OCI-LY7 (cell line): ENCODE measurements at regions not wholly inside any gene's neighbourhood (a gene's known extent, or its start where the extent isn't known, plus 50 kb on each side); places are given as distances from the start of the nearest gene placed in this dataset.

Experiments
- BruUV-seq: library from RNA; stranded (reverse); fragments of 400-500 nt; replicated peaks from 2 replicates; lab custom pipeline; 2021; lab: Mats Ljungman, UMichigan
- CTCF ChIA-PET: fragments of 300-600 bp; sonication (Branson Sonifier 250); formaldehyde crosslinking; loops from one replicate; lab custom pipeline; 2022; ENCODE audit warnings: antibody characterized with exemption; ENCODE audit not compliant: unreplicated experiment; lab: Charles Lee
- POLR2A ChIA-PET: fragments of 300-600 bp; sonication (Branson Sonifier 250); formaldehyde crosslinking; loops from one replicate; lab custom pipeline; 2022; ENCODE audit warnings: antibody characterized with exemption; lab: Charles Lee
- DNase-seq: peaks from one replicate; pipeline ENCODE4 v3.0.0-alpha.2; 2015; ENCODE audit warnings: low spot score
- H2AFZ ChIP-seq: fragments of 200-600 bp; sonication (generic), shearing (Covaris generic); 2 replicates; pipeline ENCODE4 v1.6.1; 2014; ENCODE audit warnings: mild to moderate bottlenecking, antibody characterized with exemption, low read length, moderate library complexity
- H3K27ac ChIP-seq: fragments of 200-600 bp; sonication (generic); 2 replicates; pipeline ENCODE4 v1.5.1; 2014; ENCODE audit warnings: mixed run types, low read depth, mild to moderate bottlenecking, moderate library complexity, low read length, inconsistent platforms; ENCODE audit not compliant: poor library complexity, severe bottlenecking
- H3K36me3 ChIP-seq: fragments of 200-600 bp; sonication (generic); 2 replicates; pipeline ENCODE4 v1.6.1; 2014; ENCODE audit warnings: mild to moderate bottlenecking, antibody characterized with exemption, low read length, moderate library complexity, mixed read lengths; ENCODE audit not compliant: insufficient read depth
- H3K4me1 ChIP-seq: fragments of 200-600 bp; sonication (generic); 2 replicates; pipeline ENCODE4 v1.5.1; 2014; ENCODE audit warnings: mild to moderate bottlenecking, low read length; ENCODE audit not compliant: insufficient read depth, poor library complexity, severe bottlenecking
- H3K4me2 ChIP-seq: fragments of 200-600 bp; sonication (generic); 2 replicates; pipeline ENCODE4 v1.6.1; 2014; ENCODE audit warnings: mild to moderate bottlenecking, low read length
- H3K4me3 ChIP-seq: fragments of 200-600 bp; sonication (generic); 2 replicates; pipeline ENCODE4 v1.5.1; 2014; ENCODE audit warnings: mild to moderate bottlenecking, low read depth, low read length; ENCODE audit not compliant: poor library complexity, severe bottlenecking
- H3K79me2 ChIP-seq: fragments of 200-600 bp; sonication (generic); 2 replicates; pipeline ENCODE4 v1.6.1; 2016; ENCODE audit warnings: low read depth, mild to moderate bottlenecking, low read length, moderate library complexity, mixed read lengths; ENCODE audit not compliant: insufficient read depth
- H3K9me2 ChIP-seq: fragments of 200-600 bp; sonication (generic); 2 replicates; pipeline ENCODE4 v1.6.1; 2016; ENCODE audit warnings: mild to moderate bottlenecking, low read length, mixed read lengths; ENCODE audit not compliant: insufficient read depth
- H3K9me3 ChIP-seq: fragments of 200-600 bp; sonication (generic); 2 replicates; pipeline ENCODE4 v1.6.1; 2014; ENCODE audit warnings: mild to moderate bottlenecking, mixed run types, low read length, mixed read lengths
- H4K20me1 ChIP-seq: fragments of 200-600 bp; sonication (generic); 2 replicates; pipeline ENCODE4 v1.6.1; 2014; ENCODE audit warnings: mild to moderate bottlenecking, antibody characterized with exemption, low read length, moderate library complexity, mixed read lengths; ENCODE audit not compliant: insufficient read depth
- CTCF ChIP-seq: fragments of 200-600 bp; sonication (generic); conservative IDR thresholded peaks from 2 replicates; pipeline ENCODE4 v1.5.1; 2014; ENCODE audit warnings: mild to moderate bottlenecking, antibody characterized with exemption, low read length, moderate library complexity, mixed read lengths
- EZH2phosphoT487 ChIP-seq: fragments of 200-600 bp; sonication (generic); IDR thresholded peaks from 2 replicates; pipeline ENCODE4 v1.6.1; 2018; ENCODE audit warnings: low read depth, borderline replicate concordance, mild to moderate bottlenecking, mixed run types, antibody characterized with exemption, low read length, moderate library complexity, mixed read lengths
- intact Hi-C: fragments of 100-400 bp; cut with micrococcal nuclease; formaldehyde crosslinking; loops from one replicate; pipeline ENCODE4 v1.10.0; 2022; ENCODE audit not compliant: unreplicated experiment

- Histone ChIP-seq H3K9me3 (no peaks in the 10 kb centered on the region), H3K4me2 (no peak overlapping the region), H2AFZ (no peak overlapping the region), H3K9me2 (no peaks in the 10 kb centered on the region), H3K4me3 (no peak overlapping the region), H3K36me3 (no peaks in the 10 kb centered on the region), H4K20me1 (no peaks in the 10 kb centered on the region), H3K4me1 (no peaks in the 10 kb centered on the region), H3K27ac (no peak overlapping the region), H3K79me2 (no peaks in the 10 kb centered on the region)
- CTCF ChIA-PET, result interaction anchor here (0.9 kb wide), 1 partner anchor 41 kb away, joined by 4 read pairs; no protein-coding TSS in a partner anchor
- POLR2A ChIA-PET, result interaction anchor here (1.2 kb wide), 1 partner anchor 8 kb away, joined by 3 read pairs; no protein-coding TSS in a partner anchor
- no peak for DNase-seq
- no TSS peak for BruUV-seq
- TF ChIP-seq CTCF (no peak), EZH2phosphoT487 (no peak)
- intact Hi-C loops, result no loop called here
Observed at GRCh38 chr6:43912598-43913371, 142.8 kb downstream of the VEGFA start.

- Histone ChIP-seq H2AFZ (no peak overlapping the region), H3K27ac (no peak overlapping the region), H3K9me2 (no peaks in the 10 kb centered on the region), H3K4me1 (no peaks in the 10 kb centered on the region), H3K36me3 (no peaks in the 10 kb centered on the region), H4K20me1 (no peaks in the 10 kb centered on the region), H3K9me3 (no peaks in the 10 kb centered on the region), H3K79me2 (no peaks in the 10 kb centered on the region), H3K4me2 (no peak overlapping the region), H3K4me3 (no peak overlapping the region)
- ChIA-PET CTCF (no interaction called here), POLR2A (no interaction called here)
- no TSS peak for BruUV-seq
- TF ChIP-seq CTCF (no peak), EZH2phosphoT487 (no peak)
- no peak for DNase-seq
- intact Hi-C loops, result no loop called here
Observed at GRCh38 chr6:43912116-43912577, 142.1 kb downstream of the VEGFA start.
